RPMI8226 (cell line): ENCODE measurements at regions not wholly inside any gene's neighbourhood (a gene's known extent, or its start where the extent isn't known, plus 50 kb on each side); places are given as distances from the start of the nearest gene placed in this dataset.

ENCODE experiments used
- DNase-seq: peaks from one replicate; pipeline ENCODE4 v3.0.0-alpha.2; 2015

GRCh38 chr1:14106126-14106525 is 406.1 kb downstream of the PRDM2 start:
- no peak for DNase-seq

- no peak for DNase-seq
Observed at GRCh38 chr1:14106679-14107313, 406.8 kb downstream of the PRDM2 start.

GRCh38 chr1:14108356-14109275 is 408.6 kb downstream of the PRDM2 start:
- DNase-seq, result no peak

GRCh38 chr1:14109276-14109635 is 409.3 kb downstream of the PRDM2 start:
- no peak for DNase-seq

GRCh38 chr1:14110040-14110439 is 410.1 kb downstream of the PRDM2 start:
- no peak for DNase-seq

GRCh38 chr1:14111121-14111520 is 411.1 kb downstream of the PRDM2 start:
- DNase-seq, result no peak

- DNase-seq, result no peak
Observed at GRCh38 chr1:14112613-14113012, 412.6 kb downstream of the PRDM2 start.

- DNase-seq, result no peak
Observed at GRCh38 chr1:14113271-14113670, 413.3 kb downstream of the PRDM2 start.

GRCh38 chr1:14113841-14114567 is 414.0 kb downstream of the PRDM2 start:
- peak; percentile 41 for DNase-seq

- DNase-seq, result no peak
Observed at GRCh38 chr1:14115976-14116375, 416.0 kb downstream of the PRDM2 start.

GRCh38 chr1:14117700-14118099 is 417.7 kb downstream of the PRDM2 start:
- no peak for DNase-seq

GRCh38 chr1:14118691-14119485 is 418.9 kb downstream of the PRDM2 start:
- DNase-seq, result no peak

- DNase-seq, result no peak
Observed at GRCh38 chr1:14120895-14121294, 420.9 kb downstream of the PRDM2 start.

GRCh38 chr1:14128096-14128495 is 428.1 kb downstream of the PRDM2 start:
- no peak for DNase-seq

- DNase-seq, result no peak
Observed at GRCh38 chr1:14129009-14129408, 429.0 kb downstream of the PRDM2 start.

GRCh38 chr1:14135070-14135469 is 435.1 kb downstream of the PRDM2 start:
- DNase-seq, result no peak

- DNase-seq, result no peak
Observed at GRCh38 chr1:14136152-14136763, 436.3 kb downstream of the PRDM2 start.

- DNase-seq, result no peak
Observed at GRCh38 chr1:14136881-14137280, 436.9 kb downstream of the PRDM2 start.

GRCh38 chr1:14137411-14138134 is 437.6 kb downstream of the PRDM2 start:
- DNase-seq, result no peak

- no peak for DNase-seq
Observed at GRCh38 chr1:14138135-14138506, 438.1 kb downstream of the PRDM2 start.

GRCh38 chr1:14138687-14139086 is 438.7 kb downstream of the PRDM2 start:
- no peak for DNase-seq
